HCT116 (cell line): ENCODE measurements at regions not wholly inside any gene's neighbourhood (a gene's known extent, or its start where the extent isn't known, plus 50 kb on each side); places are given as distances from the start of the nearest gene placed in this dataset.
A peak's percentile ranks its signal among the peaks of the same experiment; 100 is the strongest.

Experiments used
- ATAC-seq: fragments of 200-7000 bp; cut with Tn5 transposase; 2 replicates; pipeline ENCODE4 v1.9.1; 2020; ENCODE audit warnings: mild to moderate bottlenecking, moderate library complexity
- BruUV-seq: library from RNA; stranded (reverse); fragments of 400-500 nt; replicated peaks from 2 replicates; lab custom pipeline; 2021; lab: Mats Ljungman, UMichigan
- CTCF ChIA-PET: fragments of 300-600 bp; sonication (Branson Sonifier 250); formaldehyde crosslinking; loops from one replicate; lab custom pipeline; 2021; ENCODE audit warnings: antibody characterized with exemption; lab: Charles Lee
- POLR2A ChIA-PET: fragments of 300-600, 350-600 bp; sonication (Branson Sonifier 250); formaldehyde crosslinking; loops from one replicate; lab custom pipeline; 2021; ENCODE audit warnings: antibody characterized with exemption; lab: Charles Lee
- RAD21 ChIA-PET, 2 experiments: fragments of 300-600 bp; sonication (Branson Sonifier 250); formaldehyde crosslinking; loops; one replicate each; lab custom pipeline; 2023; ENCODE audit warnings: low total read pairs in 2 of 2; ENCODE audit not compliant: uncharacterized antibody in 2 of 2, unreplicated experiment in 2 of 2, low non-redundant PET in 1 of 2; lab: Charles Lee
- DNase-seq: peaks from one replicate; pipeline ENCODE4 v3.0.0-alpha.2; 2010; ENCODE audit warnings: low read depth, low spot score
- H2AFZ ChIP-seq: fragments of 200-600 bp; shearing (Covaris generic), sonication (generic); 2 replicates; pipeline ENCODE4 v1.6.1; 2017; ENCODE audit warnings: low read depth, mixed run types, mixed read lengths, antibody characterized with exemption, low read length; ENCODE audit not compliant: poor library complexity, severe bottlenecking
- H3K27ac ChIP-seq: 2 replicates; pipeline ENCODE4 v1.5.1; 2012; ENCODE audit warnings: low read depth, low read length
- H3K27me3 ChIP-seq: fragments of 200-600 bp; sonication (generic); 2 replicates; pipeline ENCODE4 v1.6.1; 2016; ENCODE audit warnings: mixed run types, low read length, mixed read lengths; ENCODE audit not compliant: insufficient read depth
- H3K36me3 ChIP-seq, 2 experiments: fragments of 200-500 bp in 1 of 2; fragments of 200-600 bp in 1 of 2; sonication (Bioruptor generic) in 1 of 2; sonication (generic) in 1 of 2; 2 replicates each; pipeline versions ENCODE4 v1.5.1 to v1.6.1; 2014 to 2016; ENCODE audit warnings: low read length in 2 of 2, inconsistent platforms in 1 of 2, mixed read lengths in 1 of 2, mixed run types in 1 of 2; ENCODE audit not compliant: insufficient read depth in 2 of 2, control insufficient read depth in 1 of 2
- H3K4me1 ChIP-seq, 2 experiments: fragments of 200-600 bp in 1 of 2; sonication (generic) in 1 of 2; 2 replicates each; pipeline versions ENCODE4 v1.5.1 to v1.6.1; 2012 to 2017; ENCODE audit warnings: low read length in 2 of 2, inconsistent platforms in 1 of 2, mild to moderate bottlenecking in 1 of 2, mixed read lengths in 1 of 2, mixed run types in 1 of 2, moderate library complexity in 1 of 2; ENCODE audit not compliant: insufficient read depth in 2 of 2, control insufficient read depth in 1 of 2
- H3K4me2 ChIP-seq: fragments of 200-600 bp; sonication (generic); 2 replicates; pipeline ENCODE4 v1.6.1; 2017; ENCODE audit warnings: mixed run types, low read length, mixed read lengths
- H3K4me3 ChIP-seq, 2 experiments: fragments of 200-600 bp in 1 of 2; sonication (generic) in 1 of 2; replicated peaks in 1 of 2; 2 replicates each; pipeline ENCODE4 v1.5.1; 2011 to 2016; ENCODE audit warnings: low read length in 2 of 2, control low read depth in 1 of 2, low read depth in 1 of 2, mild to moderate bottlenecking in 1 of 2, mixed read lengths in 1 of 2, mixed run types in 1 of 2
- H3K79me2 ChIP-seq: fragments of 200-600 bp; sonication (generic); 2 replicates; pipeline ENCODE4 v1.6.1; 2017; ENCODE audit warnings: mild to moderate bottlenecking, mixed run types, low read length, moderate library complexity, mixed read lengths; ENCODE audit not compliant: insufficient read depth
- H3K9ac ChIP-seq: fragments of 200-600 bp; sonication (generic); 2 replicates; pipeline ENCODE4 v1.6.1; 2016; ENCODE audit warnings: low read length, mixed read lengths
- H3K9me2 ChIP-seq: fragments of 200-600 bp; sonication (generic), shearing (Covaris generic); 2 replicates; pipeline ENCODE4 v1.6.1; 2017; ENCODE audit warnings: mixed run types, mild to moderate bottlenecking, moderate library complexity; ENCODE audit not compliant: insufficient read depth
- H3K9me3 ChIP-seq, 2 experiments: fragments of 200-500 bp in 1 of 2; fragments of 200-600 bp in 1 of 2; sonication (Bioruptor generic) in 1 of 2; sonication (generic) in 1 of 2; 2 replicates each; pipeline ENCODE4 v1.6.1; 2014 to 2017; ENCODE audit warnings: low read length in 2 of 2, mixed read lengths in 2 of 2, inconsistent platforms in 1 of 2, low read depth in 1 of 2, mild to moderate bottlenecking in 1 of 2, mixed run types in 1 of 2, moderate library complexity in 1 of 2; ENCODE audit not compliant: control insufficient read depth in 1 of 2, insufficient read depth in 1 of 2
- H4K20me1 ChIP-seq: fragments of 200-600 bp; sonication (generic), shearing (Covaris generic); 2 replicates; pipeline ENCODE4 v1.6.1; 2017; ENCODE audit warnings: mixed run types, mild to moderate bottlenecking, moderate library complexity; ENCODE audit not compliant: insufficient read depth
- FOSL1 ChIP-seq: IDR thresholded peaks from 2 replicates; pipeline ENCODE4 v1.6.1; 2012; ENCODE audit warnings: low read depth
- JUND ChIP-seq: IDR thresholded peaks from 2 replicates; pipeline ENCODE4 v1.6.1; 2012
- SRF ChIP-seq: IDR thresholded peaks from 2 replicates; pipeline ENCODE4 v1.6.1; 2012; ENCODE audit warnings: low read depth
- TCF7L2 ChIP-seq: IDR thresholded peaks from 2 replicates; pipeline ENCODE4 v1.7.0; 2011; ENCODE audit warnings: borderline replicate concordance, inconsistent platforms; ENCODE audit not compliant: insufficient read depth, insufficient read length; ENCODE audit errors: extremely low read depth
- ZFX ChIP-seq: fragments of 450-650 bp; IDR thresholded peaks from 2 replicates; pipeline ENCODE4 v1.6.1; 2017
- intact Hi-C: fragments of 100-400 bp; cut with micrococcal nuclease; formaldehyde crosslinking; loops from 2 replicates; pipeline ENCODE4 v1.10.0; 2022
- TF ChIP-seq, protein P1 (sequence below): IDR thresholded peaks from 2 replicates; pipeline ENCODE4 v1.6.1; 2012; ENCODE audit warnings: low read depth
- TF ChIP-seq, protein P2 (sequence below), 3 experiments: fragments of 200-600 bp in 1 of 3; sonication (generic) in 1 of 3; IDR thresholded peaks in 2 of 3; conservative IDR thresholded peaks in 1 of 3; 2 replicates each; pipeline ENCODE4 v1.5.1; 2012 to 2017; ENCODE audit warnings: low read depth in 2 of 3, low read length in 2 of 3, antibody characterized with exemption in 1 of 3, borderline replicate concordance in 1 of 3, control low read depth in 1 of 3, mild to moderate bottlenecking in 1 of 3, mixed read lengths in 1 of 3, mixed run types in 1 of 3, moderate library complexity in 1 of 3; ENCODE audit not compliant: insufficient read depth in 1 of 3

DNA sequence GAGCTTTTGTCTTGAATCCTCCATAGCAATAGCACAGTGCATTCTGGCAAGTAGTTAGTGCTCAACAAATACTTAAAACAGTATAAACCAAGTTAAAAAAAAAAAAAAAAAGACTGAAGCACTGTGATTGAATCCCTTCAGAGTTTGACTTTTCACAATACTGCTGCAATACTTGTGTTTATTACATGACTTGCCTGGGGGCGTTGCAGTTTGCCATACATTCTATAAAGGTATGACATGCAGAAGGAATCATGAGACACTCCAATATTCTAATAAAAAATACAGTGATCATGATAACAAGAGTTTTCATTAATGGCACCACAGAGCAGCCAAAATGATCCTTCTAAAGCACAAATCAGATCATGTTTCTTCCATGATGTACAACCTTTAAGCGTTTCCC, 205.0 kb upstream of the CDKN3 start:
- Histone ChIP-seq H3K79me2 (no peaks in the 10 kb centered on the region), H3K36me3 (no peaks in the 10 kb centered on the region), H3K4me2 (no peak overlapping the region), H4K20me1 (no peaks in the 10 kb centered on the region), H2AFZ (no peak overlapping the region), H3K27ac (no peak overlapping the region), H3K9ac (no peak overlapping the region), H3K9me2 (0 out of 2 replicates have a peak, but pooled peaks cover 3% of the 10 kb centered on the region), H3K4me1 (peaks cover 15 to 16% of the 10 kb centered on the region in 2 experiments), H3K27me3 (no peaks in the 10 kb centered on the region), H3K9me3 (no peaks in the 10 kb centered on the region), H3K4me3 (no peak overlapping the region)
- BruUV-seq: no TSS peak
- ChIA-PET CTCF (no interaction called here), POLR2A (no interaction called here), RAD21 (no interaction called here)
- ATAC-seq: no peak
- DNase-seq: no peak
- TF ChIP-seq ZFX (no peak), JUND (no peak)
- TF ChIP-seq, protein P1, sequence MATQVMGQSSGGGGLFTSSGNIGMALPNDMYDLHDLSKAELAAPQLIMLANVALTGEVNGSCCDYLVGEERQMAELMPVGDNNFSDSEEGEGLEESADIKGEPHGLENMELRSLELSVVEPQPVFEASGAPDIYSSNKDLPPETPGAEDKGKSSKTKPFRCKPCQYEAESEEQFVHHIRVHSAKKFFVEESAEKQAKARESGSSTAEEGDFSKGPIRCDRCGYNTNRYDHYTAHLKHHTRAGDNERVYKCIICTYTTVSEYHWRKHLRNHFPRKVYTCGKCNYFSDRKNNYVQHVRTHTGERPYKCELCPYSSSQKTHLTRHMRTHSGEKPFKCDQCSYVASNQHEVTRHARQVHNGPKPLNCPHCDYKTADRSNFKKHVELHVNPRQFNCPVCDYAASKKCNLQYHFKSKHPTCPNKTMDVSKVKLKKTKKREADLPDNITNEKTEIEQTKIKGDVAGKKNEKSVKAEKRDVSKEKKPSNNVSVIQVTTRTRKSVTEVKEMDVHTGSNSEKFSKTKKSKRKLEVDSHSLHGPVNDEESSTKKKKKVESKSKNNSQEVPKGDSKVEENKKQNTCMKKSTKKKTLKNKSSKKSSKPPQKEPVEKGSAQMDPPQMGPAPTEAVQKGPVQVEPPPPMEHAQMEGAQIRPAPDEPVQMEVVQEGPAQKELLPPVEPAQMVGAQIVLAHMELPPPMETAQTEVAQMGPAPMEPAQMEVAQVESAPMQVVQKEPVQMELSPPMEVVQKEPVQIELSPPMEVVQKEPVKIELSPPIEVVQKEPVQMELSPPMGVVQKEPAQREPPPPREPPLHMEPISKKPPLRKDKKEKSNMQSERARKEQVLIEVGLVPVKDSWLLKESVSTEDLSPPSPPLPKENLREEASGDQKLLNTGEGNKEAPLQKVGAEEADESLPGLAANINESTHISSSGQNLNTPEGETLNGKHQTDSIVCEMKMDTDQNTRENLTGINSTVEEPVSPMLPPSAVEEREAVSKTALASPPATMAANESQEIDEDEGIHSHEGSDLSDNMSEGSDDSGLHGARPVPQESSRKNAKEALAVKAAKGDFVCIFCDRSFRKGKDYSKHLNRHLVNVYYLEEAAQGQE: no peak
- intact Hi-C loops: no loop called here

DNA sequence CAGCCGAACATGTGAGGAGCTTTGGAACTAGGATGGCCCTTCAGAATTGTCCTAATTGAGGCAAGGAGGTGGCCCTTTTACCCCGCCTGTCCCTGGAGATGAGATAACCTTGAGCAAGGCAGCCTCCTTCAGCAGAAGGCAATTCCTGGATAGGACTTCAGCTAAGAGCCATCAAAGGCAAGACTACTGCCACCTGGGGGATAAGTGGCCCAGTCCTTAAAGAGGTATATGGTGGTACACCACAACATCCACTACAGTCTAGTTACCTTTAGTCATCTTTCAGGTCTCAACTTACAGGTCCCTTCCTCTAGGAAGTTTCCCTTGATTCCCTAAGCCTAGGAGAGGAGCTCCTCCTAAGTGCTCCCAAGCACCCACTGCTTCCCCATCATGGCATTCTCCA, 204.2 kb upstream of the CDKN3 start:
- no peaks in the 10 kb centered on the region for H3K9me3 ChIP-seq
- no peak overlapping the region for H3K4me3 ChIP-seq
- H3K27ac ChIP-seq: no peak overlapping the region
- ChIA-PET RAD21 (no interaction called here), CTCF (no interaction called here), POLR2A (no interaction called here)
- 0 out of 2 replicates have a peak, but pooled peaks cover 3% of the 10 kb centered on the region for H3K9me2 ChIP-seq
- H3K4me2 ChIP-seq: no peak overlapping the region
- ATAC-seq (peak; percentile 54), DNase-seq (no peak)
- intact Hi-C loops: no loop called here
- peaks cover 15 to 16% of the 10 kb centered on the region in 2 experiments for H3K4me1 ChIP-seq
- no peak overlapping the region for H3K9ac ChIP-seq
- no TSS peak for BruUV-seq
- TF ChIP-seq SRF (no peak), FOSL1 (no peak), TCF7L2 (peak; percentile 45)
- TF ChIP-seq, protein P1: no peak
- TF ChIP-seq, protein P2, sequence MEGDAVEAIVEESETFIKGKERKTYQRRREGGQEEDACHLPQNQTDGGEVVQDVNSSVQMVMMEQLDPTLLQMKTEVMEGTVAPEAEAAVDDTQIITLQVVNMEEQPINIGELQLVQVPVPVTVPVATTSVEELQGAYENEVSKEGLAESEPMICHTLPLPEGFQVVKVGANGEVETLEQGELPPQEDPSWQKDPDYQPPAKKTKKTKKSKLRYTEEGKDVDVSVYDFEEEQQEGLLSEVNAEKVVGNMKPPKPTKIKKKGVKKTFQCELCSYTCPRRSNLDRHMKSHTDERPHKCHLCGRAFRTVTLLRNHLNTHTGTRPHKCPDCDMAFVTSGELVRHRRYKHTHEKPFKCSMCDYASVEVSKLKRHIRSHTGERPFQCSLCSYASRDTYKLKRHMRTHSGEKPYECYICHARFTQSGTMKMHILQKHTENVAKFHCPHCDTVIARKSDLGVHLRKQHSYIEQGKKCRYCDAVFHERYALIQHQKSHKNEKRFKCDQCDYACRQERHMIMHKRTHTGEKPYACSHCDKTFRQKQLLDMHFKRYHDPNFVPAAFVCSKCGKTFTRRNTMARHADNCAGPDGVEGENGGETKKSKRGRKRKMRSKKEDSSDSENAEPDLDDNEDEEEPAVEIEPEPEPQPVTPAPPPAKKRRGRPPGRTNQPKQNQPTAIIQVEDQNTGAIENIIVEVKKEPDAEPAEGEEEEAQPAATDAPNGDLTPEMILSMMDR (IDR thresholded peaks at IDR 0.05 in 2 of 3, conservative IDR thresholded peaks at IDR 0.05 in 1 of 3; ENCODE audit: borderline replicate concordance in 1 of 3, insufficient read depth in 1 of 3, low read depth in 2 of 3, low read length in 2 of 3): 0 out of 6 replicates have a peak, but pooled peaks of 1 of the 3 experiments have one; percentile 17
- no peaks in the 10 kb centered on the region for H4K20me1 ChIP-seq
- H3K79me2 ChIP-seq: no peaks in the 10 kb centered on the region
- no peaks in the 10 kb centered on the region for H3K27me3 ChIP-seq
- H3K36me3 ChIP-seq: no peaks in the 10 kb centered on the region
- no peak overlapping the region for H2AFZ ChIP-seq
